HEK293 (cell line): ENCODE measurements at regions not wholly inside any gene's neighbourhood (a gene's known extent, or its start where the extent isn't known, plus 50 kb on each side); places are given as distances from the start of the nearest gene placed in this dataset.

Source experiments
- BCL11A ChIP-seq: fragments of 450-650 bp; formaldehyde crosslinking; IDR thresholded peaks from 2 replicates; pipeline ENCODE4 v1.5.1; 2016; ENCODE audit warnings: low read depth, missing biosample characterization, missing genetic modification characterization
- CTCF ChIP-seq: fragments of 450-650 bp; formaldehyde crosslinking; IDR thresholded peaks from 2 replicates; pipeline ENCODE4 v1.5.1; 2016; ENCODE audit warnings: missing biosample characterization, missing genetic modification characterization
- PRDM1 ChIP-seq: fragments of 450-650 bp; formaldehyde crosslinking; IDR thresholded peaks from 2 replicates; pipeline ENCODE4; 2016; ENCODE audit warnings: missing biosample characterization, missing genetic modification characterization
- REST ChIP-seq: fragments of 450-650 bp; formaldehyde crosslinking; IDR thresholded peaks from 2 replicates; pipeline ENCODE4 v1.5.1; 2016; ENCODE audit warnings: missing biosample characterization, missing genetic modification characterization
- SCRT1 ChIP-seq: fragments of 450-650 bp; formaldehyde crosslinking; IDR thresholded peaks from 2 replicates; pipeline ENCODE4 v1.5.1; 2016; ENCODE audit warnings: missing biosample characterization, missing genetic modification characterization, borderline replicate concordance
- TRIM28 ChIP-seq: IDR thresholded peaks from 2 replicates; pipeline ENCODE4 v1.6.1; 2011; ENCODE audit warnings: low read length, control low read depth, borderline replicate concordance
- YY1 ChIP-seq: fragments of 450-650 bp; formaldehyde crosslinking; IDR thresholded peaks from 2 replicates; pipeline ENCODE4 v1.5.1; 2018; ENCODE audit warnings: missing biosample characterization, missing genetic modification characterization
- ZBTB17 ChIP-seq: fragments of 450-650 bp; formaldehyde crosslinking; IDR thresholded peaks from 2 replicates; pipeline ENCODE4 v1.5.1; 2016; ENCODE audit warnings: missing biosample characterization, missing genetic modification characterization
- ZBTB21 ChIP-seq: fragments of 450-650 bp; formaldehyde crosslinking; IDR thresholded peaks from 2 replicates; pipeline ENCODE4 v1.5.1; 2017; ENCODE audit warnings: missing biosample characterization, missing genetic modification characterization
- ZBTB49 ChIP-seq: fragments of 450-650 bp; formaldehyde crosslinking; IDR thresholded peaks from 2 replicates; pipeline ENCODE4 v1.5.1; 2016; ENCODE audit warnings: missing biosample characterization, missing genetic modification characterization, low read depth
- ZNF175 ChIP-seq: fragments of 450-650 bp; formaldehyde crosslinking; IDR thresholded peaks from 2 replicates; pipeline ENCODE4 v1.5.1; 2016; ENCODE audit warnings: missing biosample characterization, missing genetic modification characterization
- ZNF341 ChIP-seq: fragments of 450-650 bp; formaldehyde crosslinking; IDR thresholded peaks from 2 replicates; pipeline ENCODE4; 2016; ENCODE audit warnings: low read depth, missing biosample characterization, missing genetic modification characterization
- ZNF354C ChIP-seq: fragments of 450-650 bp; formaldehyde crosslinking; IDR thresholded peaks from 2 replicates; pipeline ENCODE4 v1.5.1; 2016; ENCODE audit warnings: missing biosample characterization, missing genetic modification characterization, low read depth, borderline replicate concordance
- ZNF645 ChIP-seq: fragments of 450-650 bp; formaldehyde crosslinking; IDR thresholded peaks from 2 replicates; pipeline ENCODE4; 2016; ENCODE audit warnings: missing biosample characterization, missing genetic modification characterization

- TF ChIP-seq ZNF175 (tag by site-specific recombination) = no peak
- no peak for TF ChIP-seq ZBTB21 (tag by site-specific recombination)
- no peak for TF ChIP-seq ZBTB49 (tag by site-specific recombination)
- TF ChIP-seq CTCF (tag by site-specific recombination) = no peak
- TF ChIP-seq REST (tag by site-specific recombination) = no peak
- no peak for TF ChIP-seq ZNF354C (tag by site-specific recombination)
- no peak for TF ChIP-seq ZNF341 (tag by site-specific recombination)
- TF ChIP-seq PRDM1 = no peak
- no peak for TF ChIP-seq BCL11A (tag by site-specific recombination)
- TF ChIP-seq ZBTB17 (tag by site-specific recombination) = no peak
- no peak for TF ChIP-seq SCRT1 (tag by site-specific recombination)
- no peak for TF ChIP-seq TRIM28
- no peak for TF ChIP-seq YY1 (tag by site-specific recombination)
- TF ChIP-seq ZNF645 (tag by site-specific recombination) = no peak
These were observed 231.9 kb upstream of the SGK1 start for GRCh38 chr6:134549854-134550253.
